H9 (cell line): ENCODE measurements at regions not wholly inside any gene's neighbourhood (a gene's known extent, or its start where the extent isn't known, plus 50 kb on each side); places are given as distances from the start of the nearest gene placed in this dataset.

ENCODE experiments used
- DNase-seq: peaks from one replicate; pipeline ENCODE4 v3.0.0-alpha.2; 2017
- H2AFZ ChIP-seq: one replicate; pipeline ENCODE4 v1.6.1; 2013; ENCODE audit warnings: mild to moderate bottlenecking, low read length, control low read depth, moderate library complexity
- H2AK5ac ChIP-seq: 2 replicates; pipeline ENCODE4 v1.6.1; 2013; ENCODE audit warnings: low read length, control low read depth, mixed read lengths; ENCODE audit not compliant: insufficient read length
- H2BK120ac ChIP-seq: one replicate; pipeline ENCODE4 v1.6.1; 2013; ENCODE audit warnings: low read depth, mild to moderate bottlenecking, low read length, control low read depth, inconsistent platforms; ENCODE audit not compliant: poor library complexity, severe bottlenecking
- H2BK12ac ChIP-seq: 2 replicates; pipeline ENCODE4 v1.6.1; 2013; ENCODE audit warnings: low read length, control low read depth, mixed read lengths, low read depth; ENCODE audit not compliant: insufficient read length
- H2BK15ac ChIP-seq: 2 replicates; pipeline ENCODE4 v1.6.1; 2013; ENCODE audit warnings: low read depth, low read length, control low read depth
- H2BK20ac ChIP-seq: one replicate; pipeline ENCODE4 v1.6.1; 2013; ENCODE audit warnings: low read depth, mild to moderate bottlenecking, low read length, control low read depth, inconsistent platforms; ENCODE audit not compliant: poor library complexity, severe bottlenecking
- H2BK5ac ChIP-seq: 2 replicates; pipeline ENCODE4 v1.6.1; 2013; ENCODE audit warnings: low read length, control low read depth, mixed read lengths; ENCODE audit not compliant: insufficient read length
- H3K14ac ChIP-seq: 2 replicates; pipeline ENCODE4 v1.6.1; 2013; ENCODE audit warnings: low read length, control low read depth; ENCODE audit not compliant: insufficient read depth
- H3K18ac ChIP-seq: 2 replicates; pipeline ENCODE4 v1.6.1; 2013; ENCODE audit warnings: low read depth, mild to moderate bottlenecking, mixed read lengths, low read length, control low read depth; ENCODE audit not compliant: insufficient read length
- H3K23ac ChIP-seq: 2 replicates; pipeline ENCODE4 v1.6.1; 2013; ENCODE audit warnings: low read length, control low read depth, mixed read lengths, low read depth; ENCODE audit not compliant: insufficient read length
- H3K23me2 ChIP-seq: 2 replicates; pipeline ENCODE4 v1.6.1; 2013; ENCODE audit warnings: low read depth, mild to moderate bottlenecking, mixed read lengths, low read length, control low read depth; ENCODE audit not compliant: insufficient read length, poor library complexity, severe bottlenecking
- H3K27ac ChIP-seq: 2 replicates; pipeline ENCODE4 v1.5.1; 2013; ENCODE audit warnings: low read length, control low read depth, mixed read lengths, low read depth; ENCODE audit not compliant: insufficient read length
- H3K27me3 ChIP-seq: 2 replicates; pipeline ENCODE4 v1.6.1; 2013; ENCODE audit warnings: low read length, control low read depth, inconsistent platforms; ENCODE audit not compliant: insufficient read depth
- H3K4ac ChIP-seq: 2 replicates; pipeline ENCODE4 v1.6.1; 2013; ENCODE audit warnings: low read depth, mild to moderate bottlenecking, control low read depth, inconsistent platforms, low read length, moderate library complexity
- H3K4me1 ChIP-seq: 2 replicates; pipeline ENCODE4 v1.6.1; 2013; ENCODE audit warnings: low read length, control low read depth, inconsistent platforms; ENCODE audit not compliant: insufficient read depth
- H3K4me2 ChIP-seq: 2 replicates; pipeline ENCODE4 v1.6.1; 2013; ENCODE audit warnings: low read length, control low read depth, mixed read lengths; ENCODE audit not compliant: insufficient read length, insufficient read depth
- H3K56ac ChIP-seq: 2 replicates; pipeline ENCODE4 v1.6.1; 2013; ENCODE audit warnings: low read depth, mild to moderate bottlenecking, mixed read lengths, low read length, control low read depth; ENCODE audit not compliant: insufficient read length
- H3K79me1 ChIP-seq: 2 replicates; pipeline ENCODE4 v1.6.1; 2013; ENCODE audit warnings: low read depth, mild to moderate bottlenecking, moderate library complexity, low read length, control low read depth, inconsistent platforms; ENCODE audit not compliant: insufficient read depth, poor library complexity, severe bottlenecking
- H3K79me2 ChIP-seq: 2 replicates; pipeline ENCODE4 v1.6.1; 2013; ENCODE audit warnings: low read length, control low read depth, inconsistent platforms; ENCODE audit not compliant: insufficient read depth
- H3K9ac ChIP-seq: 2 replicates; pipeline ENCODE4 v1.6.1; 2013; ENCODE audit warnings: low read length, control low read depth, mixed read lengths; ENCODE audit not compliant: insufficient read length; ENCODE audit errors: extremely low read depth
- H3K9me3 ChIP-seq: one replicate; pipeline ENCODE4 v1.6.1; 2013; ENCODE audit warnings: low read depth, low read length, inconsistent platforms; ENCODE audit not compliant: control insufficient read depth
- H3T11ph ChIP-seq: one replicate; pipeline ENCODE4 v1.6.1; 2013; ENCODE audit warnings: mild to moderate bottlenecking, low read length, control low read depth, inconsistent platforms
- H4K20me1 ChIP-seq: one replicate; pipeline ENCODE4 v1.6.1; 2013; ENCODE audit not compliant: control insufficient read depth, insufficient read length, insufficient read depth
- H4K5ac ChIP-seq: 2 replicates; pipeline ENCODE4 v1.6.1; 2013; ENCODE audit warnings: low read depth, mild to moderate bottlenecking, mixed read lengths, low read length, control low read depth; ENCODE audit not compliant: insufficient read length
- H4K8ac ChIP-seq: replicated peaks from 2 replicates; pipeline ENCODE4 v1.6.1; 2013; ENCODE audit warnings: low read length, control low read depth, mixed read lengths, low read depth; ENCODE audit not compliant: insufficient read length
- H4K91ac ChIP-seq: 2 replicates; pipeline ENCODE4 v1.6.1; 2013; ENCODE audit warnings: low read depth, mild to moderate bottlenecking, moderate library complexity, mixed read lengths, low read length, control low read depth; ENCODE audit not compliant: insufficient read length
- H3K27ac Mint-ChIP-seq, 3 experiments: 2 replicates in 2 of 3; 3 replicates in 1 of 3; pipeline ENCODE4 v1.8.0; 2020 to 2021; ENCODE audit warnings: mixed read lengths in 3 of 3, mild to moderate bottlenecking in 1 of 3, moderate library complexity in 1 of 3
- H3K27me3 Mint-ChIP-seq: 2 replicates; pipeline ENCODE4 v1.8.0; 2021; ENCODE audit warnings: low read depth, mild to moderate bottlenecking, moderate library complexity, mixed read lengths
- H3K36me3 Mint-ChIP-seq, 3 experiments: 2 replicates in 2 of 3; 3 replicates in 1 of 3; pipeline ENCODE4 v1.8.0; 2020 to 2021; ENCODE audit warnings: low read depth in 3 of 3, mixed read lengths in 3 of 3; ENCODE audit not compliant: insufficient read depth in 1 of 3
- H3K4me1 Mint-ChIP-seq, 2 experiments: 2 replicates each; pipeline ENCODE4 v1.8.0; 2020; ENCODE audit warnings: mixed read lengths in 2 of 2
- H3K4me3 Mint-ChIP-seq, 2 experiments: 2 replicates in 1 of 2; 3 replicates in 1 of 2; pipeline ENCODE4 v1.8.0; 2020 to 2021; ENCODE audit warnings: mild to moderate bottlenecking in 2 of 2, mixed read lengths in 2 of 2, moderate library complexity in 1 of 2
- H3K9me3 Mint-ChIP-seq, 2 experiments: 2 replicates in 1 of 2; 3 replicates in 1 of 2; pipeline ENCODE4 v1.8.0; 2020; ENCODE audit warnings: mild to moderate bottlenecking in 2 of 2, mixed read lengths in 2 of 2, moderate library complexity in 1 of 2
- CTCF ChIP-seq: fragments of 200-600 bp; sonication (generic); conservative IDR thresholded peaks from 3 replicates; pipeline ENCODE4 v1.8.0; 2021; ENCODE audit warnings: antibody characterized with exemption, mild to moderate bottlenecking
- WGBS: extraction: QIAGEN DNeasy Blood & Tissue Kit; methylation state at CpG from one replicate; pipeline ENCODE4 v1.1.7; 2013; ENCODE audit warnings: missing lambda C conversion rate, low lambda C conversion rate, mixed read lengths; ENCODE audit not compliant: insufficient read length; ENCODE audit errors: extremely low coverage; 5-methylcytosine and 5-hydroxymethylcytosine counted together

GRCh38 chr5:92106808-92107207, 723.7 kb upstream of the ARRDC3 start:
- Histone ChIP-seq H3K27ac (no peak overlapping the region), H3K23me2 (no peaks in the 10 kb centered on the region), H4K20me1 (no peaks in the 10 kb centered on the region), H2BK5ac (no peak overlapping the region), H4K91ac (no peak overlapping the region), H2BK15ac (no peak overlapping the region), H3K4me1 (no peaks in the 10 kb centered on the region), H3K14ac (no peak overlapping the region), H2AK5ac (no peak overlapping the region), H3T11ph (no peak overlapping the region), H2BK20ac (no peak overlapping the region), H3K4ac (no peak overlapping the region), H4K8ac (no peak overlapping the region), H3K27me3 (no peaks in the 10 kb centered on the region), H2BK120ac (no peak overlapping the region), H3K23ac (no peak overlapping the region), H2AFZ (no peak overlapping the region), H3K56ac (no peak overlapping the region), H4K5ac (no peak overlapping the region), H3K79me1 (no peaks in the 10 kb centered on the region), H3K9me3 (no peaks in the 10 kb centered on the region), H3K9ac (no peak overlapping the region), H3K4me2 (no peak overlapping the region), H3K79me2 (no peaks in the 10 kb centered on the region), H3K18ac (no peak overlapping the region), H2BK12ac (no peak overlapping the region)
- TF ChIP-seq CTCF, result no peak
- Mint-ChIP-seq H3K9me3 (no peaks in the 10 kb centered on the region), H3K27me3 (no peaks in the 10 kb centered on the region), H3K36me3 (no peaks in the 10 kb centered on the region), H3K4me1 (no peaks in the 10 kb centered on the region), H3K27ac (no peak overlapping the region), H3K4me3 (no peak overlapping the region)
- WGBS, result no CpG with 5 or more reads among the region's 1 CpG
- DNase-seq, result no peak
